COLO829 (cell line): ENCODE measurements at regions not wholly inside any gene's neighbourhood (a gene's known extent, or its start where the extent isn't known, plus 50 kb on each side); places are given as distances from the start of the nearest gene placed in this dataset.

Source experiments
- DNase-seq: peaks from one replicate; pipeline ENCODE4 v3.0.0; 2012; ENCODE audit warnings: low spot score

GRCh38 chr1:182293119-182293589 is 98.4 kb downstream of the GLUL start:
- no peak for DNase-seq

- DNase-seq: no peak
These were observed 99.3 kb downstream of the GLUL start for GRCh38 chr1:182292193-182292741.

- DNase-seq: no peak
These were observed 99.9 kb downstream of the GLUL start for GRCh38 chr1:182291584-182292192.

- no peak for DNase-seq
These were observed 102.6 kb downstream of the GLUL start for GRCh38 chr1:182288749-182289604.

GRCh38 chr1:182286761-182287160 is 104.8 kb downstream of the GLUL start:
- DNase-seq: no peak

- no peak for DNase-seq
These were observed 107.6 kb downstream of the GLUL start for GRCh38 chr1:182283746-182284544.

GRCh38 chr1:182281541-182281940 is 110.0 kb downstream of the GLUL start:
- no peak for DNase-seq

GRCh38 chr1:182280504-182280900 is 111.1 kb downstream of the GLUL start:
- DNase-seq: no peak

GRCh38 chr1:182279724-182280503 is 111.7 kb downstream of the GLUL start:
- DNase-seq: peak; percentile 95

GRCh38 chr1:182279302-182279701 is 112.3 kb downstream of the GLUL start:
- DNase-seq: no peak

GRCh38 chr1:182278144-182279054 is 113.2 kb downstream of the GLUL start:
- DNase-seq: no peak

- DNase-seq: no peak
These were observed 116.3 kb downstream of the GLUL start for GRCh38 chr1:182275271-182275670.

- DNase-seq: no peak
These were observed 117.0 kb downstream of the GLUL start for GRCh38 chr1:182274618-182275017.

GRCh38 chr1:182270731-182271130 is 120.9 kb downstream of the GLUL start:
- no peak for DNase-seq

- DNase-seq: no peak
These were observed 122.5 kb downstream of the GLUL start for GRCh38 chr1:182269097-182269496.

- DNase-seq: no peak
These were observed 122.9 kb downstream of the GLUL start for GRCh38 chr1:182268669-182269068.

GRCh38 chr1:182264185-182264584 is 127.4 kb downstream of the GLUL start:
- DNase-seq: no peak

GRCh38 chr1:182263706-182264105 is 127.9 kb downstream of the GLUL start:
- no peak for DNase-seq

GRCh38 chr1:182262425-182262824 is 129.2 kb downstream of the GLUL start:
- DNase-seq: no peak

- no peak for DNase-seq
These were observed 129.9 kb downstream of the GLUL start for GRCh38 chr1:182261655-182262054.
